ENCODE measurements at regions not wholly inside any gene's neighbourhood (a gene's known extent, or its start where the extent isn't known, plus 50 kb on each side); places are given as distances from the start of the nearest gene placed in this dataset.
"Not testable (repeated sequence)": the region's sequence is repeated elsewhere in the genome, so short reads cannot be mapped to it uniquely, and the experiment has no call there.

DNA sequence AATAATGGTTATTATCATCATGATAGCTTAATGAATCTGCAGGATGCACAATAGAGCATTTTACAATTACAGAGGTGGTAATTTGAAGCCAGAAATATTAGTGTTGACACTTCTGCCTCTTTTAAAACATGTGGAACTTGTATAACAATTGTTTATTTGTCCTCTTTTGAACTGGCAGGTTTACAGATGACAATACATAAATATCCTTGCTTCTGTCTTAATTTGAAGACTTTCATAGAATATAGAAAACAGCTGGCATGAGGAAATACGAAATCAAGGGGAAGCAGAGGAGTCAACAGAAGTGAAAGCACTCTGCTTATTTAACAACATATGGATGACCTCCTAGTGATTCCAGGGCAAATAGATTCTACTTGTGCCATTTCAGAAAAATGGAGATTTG, 270.5 kb upstream of the SGO1 start:
- no peak for DNase-seq

DNA sequence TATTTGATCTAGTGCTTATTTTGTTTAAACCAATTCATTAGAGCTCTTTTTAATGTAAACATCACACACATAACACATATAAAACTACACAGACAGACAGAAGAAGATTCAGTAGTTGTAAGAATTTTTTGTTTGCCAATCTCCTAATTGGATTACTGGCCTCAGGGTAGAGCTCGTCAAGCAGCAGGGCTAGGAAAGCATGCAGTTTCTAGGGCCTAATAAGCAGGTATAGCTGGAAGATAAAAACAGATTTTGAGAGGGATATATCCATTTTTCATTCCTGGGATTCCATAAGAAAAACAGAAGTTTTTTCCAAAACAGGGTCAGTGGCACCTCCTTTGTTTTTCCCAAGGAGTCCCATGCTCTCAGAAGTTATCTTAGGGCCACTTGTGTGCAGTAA, 265.2 kb upstream of the SGO1 start:
- DNase-seq: no peak

DNA sequence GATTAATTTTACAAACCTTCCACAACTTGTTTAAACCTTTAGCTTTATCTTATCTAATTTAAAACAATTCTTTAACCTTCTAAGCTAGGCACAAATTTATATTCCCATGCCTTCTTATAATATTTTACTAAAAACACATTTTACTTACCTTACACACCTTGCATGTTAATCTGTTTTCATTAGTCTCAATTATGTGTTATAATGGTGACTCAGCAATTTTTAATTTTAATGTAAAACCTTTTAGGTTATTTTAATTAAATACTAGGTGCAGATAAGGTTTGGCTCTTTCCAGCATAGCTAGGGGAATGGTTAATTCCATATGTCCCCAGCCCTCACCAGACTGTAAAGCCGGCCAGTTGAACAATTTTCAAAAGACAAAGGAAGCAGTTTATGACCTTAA, 264.6 kb upstream of the SGO1 start:
- DNase-seq: no peak

DNA sequence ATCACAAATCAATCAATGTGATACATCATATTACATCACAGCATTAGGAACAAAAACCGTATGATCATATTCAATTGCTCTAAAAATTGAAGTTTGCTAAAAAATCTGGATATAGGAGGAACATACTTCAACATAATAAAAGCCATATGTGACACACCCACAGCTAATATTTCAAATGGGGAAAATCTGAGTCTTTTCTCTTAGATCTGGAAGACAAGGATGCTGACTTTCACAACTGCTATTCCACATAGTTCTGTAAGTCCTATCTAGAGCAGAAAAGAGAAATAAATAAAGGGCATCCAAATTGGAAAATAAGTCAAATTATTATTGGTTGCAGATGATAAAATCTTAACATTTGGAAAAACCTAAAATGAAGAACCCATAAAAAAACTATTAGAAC, 256.8 kb upstream of the SGO1 start:
- no peak for DNase-seq

DNA sequence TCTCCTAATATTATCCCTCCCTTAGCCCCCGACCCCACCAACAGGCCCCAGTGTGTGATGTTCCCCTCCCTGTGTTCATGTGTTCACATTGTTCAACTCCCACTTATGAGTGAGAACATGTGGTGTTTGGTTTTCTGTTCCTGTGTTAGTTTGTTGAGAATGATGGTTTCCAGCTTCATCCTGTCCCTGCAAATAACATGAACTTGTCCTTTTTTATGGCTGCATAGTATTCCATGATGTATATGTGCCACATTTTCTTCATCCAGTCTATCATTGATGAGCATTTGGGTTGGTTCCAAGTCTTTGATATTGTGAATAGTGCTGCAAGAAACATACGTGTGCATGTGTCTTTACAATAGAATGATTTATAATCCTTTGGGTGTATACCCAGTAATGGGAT, 241.3 kb upstream of the SGO1 start:
- DNase-seq: not testable (repeated sequence)

DNA sequence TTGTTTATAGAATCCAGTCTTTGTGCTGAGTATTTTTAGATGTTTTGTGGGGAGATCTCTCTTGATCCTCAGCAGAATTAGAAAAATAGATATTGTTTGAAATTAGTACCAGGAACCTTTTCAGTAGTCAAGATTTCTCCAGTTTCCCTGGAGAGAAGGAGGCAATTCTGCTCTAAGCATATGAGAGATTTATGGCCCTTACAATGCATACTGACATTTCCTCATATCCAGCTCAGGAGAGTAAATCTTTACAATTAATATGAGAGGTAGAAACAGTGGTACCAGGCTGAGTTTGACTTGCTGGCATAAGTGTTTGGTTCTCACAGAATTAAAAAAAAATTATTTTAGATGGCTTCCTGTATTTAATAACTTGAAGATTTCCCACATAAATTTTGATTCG, 239.1 kb upstream of the SGO1 start:
- DNase-seq: no peak

DNA sequence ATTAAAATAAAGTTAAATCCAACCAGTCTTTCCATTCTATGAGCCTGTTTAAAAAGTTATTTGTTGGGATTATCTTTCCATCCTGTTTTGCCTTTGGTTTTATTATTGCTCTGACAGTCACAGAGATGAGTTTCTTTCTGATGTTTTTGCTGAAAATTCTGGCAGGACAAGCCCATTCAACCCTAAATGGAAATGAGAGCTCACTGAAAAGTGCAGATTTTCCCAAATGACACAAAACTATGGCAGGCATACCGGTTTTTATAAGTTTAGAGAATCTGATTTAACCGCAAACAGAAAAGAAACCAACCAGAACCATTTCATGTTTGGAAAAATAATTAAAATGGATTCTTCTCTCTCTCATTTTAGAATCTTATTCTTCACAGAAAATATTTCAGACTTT, 238.1 kb upstream of the SGO1 start:
- DNase-seq: no peak

DNA sequence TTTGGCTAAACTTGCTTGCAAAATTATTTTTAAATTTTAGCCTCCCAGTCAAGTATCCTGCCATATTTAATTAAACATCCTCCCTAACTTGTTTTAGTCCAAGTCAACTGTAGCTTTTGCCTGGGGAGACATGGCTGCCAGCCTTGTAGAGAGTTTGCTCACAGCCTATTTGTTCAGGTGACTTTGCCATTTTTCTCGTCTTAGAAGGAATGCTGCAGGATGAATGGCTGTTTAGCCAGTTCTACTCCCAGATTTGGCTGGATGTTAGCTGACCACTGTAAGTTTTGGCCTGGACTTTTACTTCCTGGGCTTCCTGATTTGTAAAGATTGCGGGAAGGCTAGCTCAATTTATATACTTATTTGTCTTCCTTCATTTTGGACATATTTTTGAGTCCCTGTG, 236.4 kb upstream of the SGO1 start:
- DNase-seq: no peak

DNA sequence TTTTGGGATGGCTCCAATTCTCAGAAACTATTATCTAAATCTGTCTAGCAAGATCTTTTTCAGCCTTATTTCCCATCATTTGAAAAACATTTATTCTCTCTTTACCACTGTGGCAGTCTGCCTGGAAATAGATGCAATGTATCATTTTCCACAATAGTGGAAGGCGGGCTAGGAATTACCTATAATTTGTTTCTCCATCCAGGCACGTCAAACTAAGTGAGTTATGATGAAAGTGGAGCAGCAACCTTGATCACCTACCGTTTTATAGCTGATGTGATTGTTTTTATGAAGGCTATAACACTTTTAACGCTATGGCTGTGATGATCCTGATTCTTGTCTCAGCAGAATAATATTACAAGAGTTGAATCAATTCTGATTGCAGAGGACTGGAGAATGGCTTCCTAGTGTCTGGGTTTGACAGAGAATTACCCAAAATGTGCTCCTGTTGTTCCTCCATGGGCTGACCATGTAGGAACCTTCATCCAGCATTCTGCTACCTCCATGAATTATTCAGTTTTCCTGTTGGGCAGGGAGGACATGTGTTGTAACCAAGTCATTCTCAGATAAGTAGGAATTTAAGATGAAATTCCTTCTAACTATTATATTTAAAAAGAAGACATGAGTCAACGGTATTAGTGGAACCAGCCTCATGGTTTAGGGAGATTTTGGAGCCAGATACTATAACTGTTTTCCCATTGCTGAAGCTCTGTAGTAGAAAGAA, 231.5 kb upstream of the SGO1 start:
- DNase-seq: no peak

DNA sequence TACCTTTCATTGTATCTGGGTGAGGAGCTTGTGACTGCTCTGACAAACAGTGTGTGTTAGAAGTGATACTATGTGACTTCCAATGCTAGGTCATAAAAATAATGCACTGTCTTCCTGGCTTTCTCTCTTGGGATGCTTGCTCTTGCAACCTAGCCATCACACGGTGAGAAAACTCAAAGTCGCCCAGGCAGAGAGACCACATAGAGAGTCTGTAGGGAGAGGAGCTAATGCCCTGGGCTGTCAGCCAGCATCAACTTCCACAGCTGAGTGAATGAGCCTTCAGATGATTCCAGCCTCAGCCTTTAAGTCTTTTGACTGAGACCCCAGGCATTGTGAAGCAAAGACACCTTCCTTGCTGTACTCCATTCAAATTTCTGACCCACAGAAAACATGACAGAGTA, 220.6 kb upstream of the SGO1 start:
- no peak for DNase-seq

DNA sequence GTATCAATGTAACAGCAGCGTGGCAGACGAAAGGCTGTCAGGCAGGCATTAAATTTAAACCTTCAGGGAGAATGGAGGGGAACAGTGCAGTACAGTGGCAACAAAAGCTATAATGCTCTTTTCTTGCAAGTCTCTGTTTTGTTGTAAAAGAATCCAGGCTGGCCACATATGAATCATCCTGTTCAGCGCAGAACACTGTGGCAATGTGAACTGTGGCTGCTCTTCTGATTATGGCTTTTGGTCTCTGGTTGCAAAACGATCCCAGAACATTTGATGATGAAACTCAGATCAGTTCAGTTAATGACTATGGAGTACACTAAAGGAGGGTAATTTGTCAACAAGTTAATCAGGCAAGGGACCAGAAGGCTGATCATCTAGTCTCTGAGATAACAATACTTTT, 219.7 kb upstream of the SGO1 start:
- DNase-seq: no peak

DNA sequence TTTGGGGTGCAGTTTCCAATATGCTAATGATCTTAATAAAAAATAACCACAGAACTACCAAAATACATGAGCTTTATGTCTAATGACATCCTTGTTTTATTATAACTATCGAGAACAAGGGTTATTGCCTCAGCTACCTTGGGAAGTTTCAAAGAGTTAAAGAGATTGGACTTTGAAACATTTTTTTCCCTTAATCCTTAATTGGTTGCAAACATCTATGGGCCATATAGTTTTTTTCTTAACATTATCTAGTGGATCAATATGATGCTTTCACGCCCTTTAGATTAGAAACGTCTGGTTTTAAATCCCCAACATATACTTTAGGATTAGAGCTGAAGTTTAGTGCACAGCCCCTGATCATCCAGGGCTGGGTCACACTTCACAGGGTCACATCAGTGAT, 219.2 kb upstream of the SGO1 start:
- no peak for DNase-seq

DNA sequence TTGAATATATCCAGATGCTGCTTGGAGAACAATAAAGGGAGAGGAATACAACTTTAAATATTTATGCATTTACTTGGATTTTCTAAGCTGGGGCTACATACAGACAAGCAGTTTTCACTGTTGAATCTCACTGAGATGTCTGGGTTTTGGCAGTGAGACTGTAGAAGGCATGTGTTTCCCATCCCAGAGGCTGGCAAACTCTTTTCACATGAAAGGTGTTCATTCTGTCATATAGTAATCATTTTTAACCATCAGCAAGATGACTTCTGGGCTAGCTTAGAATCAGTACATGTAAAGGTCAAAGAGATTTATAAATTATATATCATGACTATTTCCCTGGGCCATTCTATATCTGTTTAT, 218.7 kb upstream of the SGO1 start:
- DNase-seq: no peak

DNA sequence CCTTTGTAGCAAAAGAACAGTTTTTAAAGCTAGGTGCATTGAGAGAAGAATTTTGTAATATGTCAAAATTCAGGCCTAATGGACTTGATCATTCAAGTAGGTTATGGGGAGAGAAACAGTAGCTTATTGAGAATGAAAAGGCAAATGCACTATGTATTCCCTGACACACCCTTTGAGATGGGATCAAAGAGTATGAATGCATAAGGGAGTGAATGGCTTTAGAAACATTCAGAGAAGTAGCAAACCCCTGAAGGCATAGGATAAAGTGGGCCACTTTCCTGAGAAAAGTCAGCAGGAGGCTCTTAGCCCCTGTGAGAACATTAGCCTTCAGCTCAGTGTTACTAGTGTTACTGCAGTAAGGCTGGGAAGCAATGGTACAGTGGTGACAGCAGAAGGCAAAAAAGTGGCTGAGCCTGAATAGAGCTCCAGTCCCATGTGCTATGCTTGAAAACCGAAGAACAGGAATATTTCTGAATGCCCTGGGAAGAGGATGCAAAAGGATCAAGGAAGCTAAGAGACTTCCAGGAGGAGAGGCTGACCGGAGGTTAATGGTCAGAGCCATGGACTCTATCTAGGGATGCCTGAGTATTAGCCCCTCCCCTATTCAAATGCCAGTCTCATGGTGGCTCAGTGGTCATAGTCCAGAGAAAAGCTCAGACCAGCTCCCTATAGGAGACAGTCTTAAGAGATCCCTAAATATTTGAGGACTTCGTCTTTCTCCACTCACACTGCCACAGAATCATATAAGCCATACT, 218.2 kb upstream of the SGO1 start:
- DNase-seq: no peak

DNA sequence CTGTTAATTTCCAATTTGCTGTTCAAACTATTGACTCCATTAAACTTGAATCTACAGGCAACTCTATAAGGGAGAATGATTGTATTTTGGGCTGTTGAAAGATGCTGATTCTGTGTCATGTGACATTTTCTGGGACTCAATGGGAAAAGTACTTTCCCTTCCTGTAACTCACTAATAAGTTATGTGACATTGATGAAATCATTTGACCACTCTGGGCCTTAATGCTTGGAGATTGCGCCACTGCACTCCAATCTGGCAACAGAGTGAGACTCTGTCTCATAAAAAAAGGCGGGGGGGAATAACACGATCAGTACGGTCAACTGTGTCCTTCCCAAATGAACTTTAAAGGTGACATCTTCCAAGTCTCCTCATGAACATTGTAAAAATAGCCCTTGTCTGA, 215.2 kb upstream of the SGO1 start:
- DNase-seq: no peak

DNA sequence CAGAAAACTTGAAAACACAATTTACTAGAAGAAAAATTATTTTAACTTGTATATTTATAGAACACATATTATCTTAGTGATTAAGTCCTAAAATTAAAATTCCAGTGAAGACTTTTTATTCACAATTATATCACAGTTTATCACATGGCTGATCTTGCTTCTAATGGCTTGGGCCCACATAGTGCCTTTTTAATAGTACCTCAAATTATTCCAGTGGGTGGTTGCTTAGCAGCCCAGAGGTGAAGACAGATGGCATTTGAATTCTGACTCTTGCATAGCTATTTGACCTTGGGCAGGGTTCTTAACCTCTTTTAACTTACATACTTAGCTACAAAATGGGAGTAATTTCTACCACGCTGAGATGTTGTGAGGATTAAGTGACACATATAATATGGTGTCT, 214.7 kb upstream of the SGO1 start:
- no peak for DNase-seq

DNA sequence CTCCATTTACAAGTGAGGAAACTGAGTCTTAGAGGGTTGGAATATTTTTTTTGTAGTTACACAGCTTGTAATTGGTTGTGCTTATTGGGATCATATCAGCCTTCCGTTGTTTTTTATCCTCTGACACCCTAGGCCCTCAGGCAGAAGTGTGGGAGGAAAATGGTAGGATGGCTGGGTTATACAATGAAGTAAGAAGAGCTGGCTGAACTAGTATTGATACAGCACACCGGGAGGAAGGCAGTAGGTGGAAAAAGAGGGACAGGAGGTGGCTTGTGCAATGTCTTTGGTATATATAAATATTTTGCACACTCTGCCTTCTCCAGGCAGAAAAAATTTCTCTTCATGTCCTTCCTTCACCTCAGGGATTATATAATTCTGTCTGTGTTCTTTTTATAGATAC, 214.3 kb upstream of the SGO1 start:
- DNase-seq: no peak

DNA sequence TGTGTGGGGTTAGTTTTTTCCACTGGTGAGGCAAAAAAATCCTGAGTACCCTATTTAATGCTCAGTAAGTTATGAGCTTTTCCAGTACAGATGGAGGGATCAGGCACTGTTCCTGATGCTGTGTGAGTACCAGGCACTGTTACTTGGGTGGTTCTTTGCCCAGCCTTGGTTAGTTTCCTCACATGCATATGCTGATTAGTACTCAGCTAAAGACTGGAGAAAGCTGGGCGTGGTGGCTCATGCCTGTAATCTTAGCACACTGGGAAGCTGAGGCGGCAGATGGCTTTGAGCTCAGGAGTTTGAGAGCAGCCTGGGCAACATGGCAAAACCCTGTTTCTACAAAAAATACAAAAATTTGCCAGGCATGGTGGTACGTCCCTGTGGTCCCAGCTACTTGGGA, 210.3 kb upstream of the SGO1 start:
- no peak for DNase-seq

DNA sequence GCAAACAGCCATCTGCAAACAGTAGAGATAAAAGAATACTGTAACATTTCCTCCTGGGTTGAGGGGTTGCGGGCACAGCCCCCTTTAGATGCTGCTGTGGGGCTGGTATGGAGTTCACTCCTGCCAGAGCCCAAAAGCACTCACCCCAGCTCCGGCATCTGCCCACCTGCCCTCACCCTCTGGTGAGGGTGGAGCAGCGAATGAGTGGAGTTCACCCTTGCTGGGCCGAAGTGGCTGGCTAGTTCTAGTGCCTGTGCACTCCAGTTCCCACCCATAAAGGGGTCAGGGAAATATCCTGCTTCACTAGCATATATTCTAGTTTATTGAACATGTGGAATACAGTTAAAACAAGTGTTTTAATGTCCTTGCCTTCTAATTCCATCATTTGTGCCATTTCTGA, 209.7 kb upstream of the SGO1 start:
- DNase-seq: no peak

DNA sequence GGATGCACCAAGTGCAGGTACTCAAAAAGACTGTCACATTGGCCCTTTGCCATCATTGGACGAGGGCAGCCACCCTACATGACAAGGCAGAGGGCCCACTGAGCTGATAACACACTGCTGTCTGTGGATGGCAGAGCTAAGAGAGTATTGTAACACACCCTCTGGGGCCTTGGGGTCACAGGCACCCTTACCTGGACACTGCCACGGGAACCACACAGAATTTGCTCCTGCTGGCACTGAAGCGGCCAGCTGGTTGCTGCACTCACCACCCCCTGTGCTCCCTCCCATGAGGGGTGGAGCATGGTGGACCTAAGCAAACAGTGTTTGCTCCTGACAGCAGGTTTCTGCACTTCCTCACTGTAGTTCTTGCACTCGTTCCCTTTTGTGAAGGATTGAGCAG, 208.2 kb upstream of the SGO1 start:
- DNase-seq: no peak

DNA sequence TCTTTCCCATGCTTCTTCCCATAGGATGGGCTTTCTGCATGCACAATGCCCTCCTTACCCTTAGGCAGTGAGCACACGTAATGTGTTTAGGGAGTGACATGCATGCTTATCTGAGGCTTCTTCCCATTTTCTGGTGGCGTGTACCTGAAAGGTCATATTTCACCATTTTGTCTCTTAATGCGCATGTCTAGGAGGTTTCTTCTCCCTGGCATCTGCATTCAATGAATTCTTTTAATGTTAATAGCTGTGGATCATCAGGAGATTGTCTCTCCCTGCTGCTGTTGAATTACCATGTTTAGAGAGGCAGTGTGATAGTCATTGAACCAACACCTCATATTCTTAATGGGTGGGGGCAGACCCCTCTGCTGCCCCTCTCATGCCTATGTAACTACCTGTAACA, 205.6 kb upstream of the SGO1 start:
- no peak for DNase-seq

DNA sequence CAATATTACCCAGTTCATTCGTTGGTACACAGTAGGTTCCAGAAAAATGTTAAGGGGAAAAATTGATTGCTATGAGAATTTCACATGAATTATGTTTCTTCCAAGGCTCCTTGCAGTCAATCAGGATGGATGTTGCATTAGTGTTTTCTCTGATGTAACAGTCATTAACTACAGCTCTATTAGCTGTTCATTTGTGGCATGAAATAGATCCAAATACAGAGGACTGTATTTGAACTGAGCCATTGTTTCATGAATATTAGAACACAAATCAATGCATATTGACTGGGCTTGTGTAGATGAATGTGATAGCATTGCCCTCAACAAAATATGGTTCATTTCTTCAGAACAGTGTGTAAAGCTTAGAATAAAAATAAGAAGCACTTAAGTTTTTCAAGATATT, 203.0 kb upstream of the SGO1 start:
- DNase-seq: no peak

DNA sequence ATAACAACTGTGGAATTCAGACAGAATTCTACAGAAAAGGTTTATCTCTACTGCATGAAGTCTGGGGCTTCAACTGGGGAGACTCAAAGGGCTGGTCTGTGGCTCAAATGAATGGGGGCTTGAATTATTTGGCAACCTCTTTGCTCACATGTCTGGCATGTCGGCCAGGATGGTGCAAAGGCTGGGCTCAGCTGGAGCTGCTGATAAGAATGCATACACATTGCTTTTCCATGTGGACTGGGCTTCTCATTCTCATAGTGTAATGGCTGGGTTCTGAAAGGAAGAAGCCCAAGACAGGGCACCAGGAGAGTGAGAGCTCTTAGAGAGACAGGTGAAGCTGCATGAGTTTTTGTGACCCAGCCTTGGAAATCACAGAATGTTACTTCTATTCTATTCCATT, 194.3 kb upstream of the SGO1 start:
- no peak for DNase-seq

DNA sequence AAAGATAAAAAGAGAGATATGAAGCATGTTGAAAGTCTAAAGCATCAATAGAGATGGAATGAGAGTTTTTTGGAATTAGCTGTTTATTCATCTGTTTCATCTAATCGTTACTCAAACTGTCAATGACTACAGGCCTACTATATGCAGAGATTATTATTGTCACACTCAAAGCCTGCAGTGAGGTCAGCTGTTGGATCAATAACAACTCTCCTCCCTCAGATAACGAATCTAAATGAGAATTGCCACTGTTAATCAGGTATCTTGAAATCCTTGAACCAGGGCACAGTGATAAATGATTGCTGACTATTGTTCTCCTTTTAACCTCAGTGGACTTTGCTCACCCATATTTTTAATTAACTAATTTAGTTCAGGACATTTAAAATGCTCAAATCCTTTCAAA, 192.3 kb upstream of the SGO1 start:
- DNase-seq: no peak

DNA sequence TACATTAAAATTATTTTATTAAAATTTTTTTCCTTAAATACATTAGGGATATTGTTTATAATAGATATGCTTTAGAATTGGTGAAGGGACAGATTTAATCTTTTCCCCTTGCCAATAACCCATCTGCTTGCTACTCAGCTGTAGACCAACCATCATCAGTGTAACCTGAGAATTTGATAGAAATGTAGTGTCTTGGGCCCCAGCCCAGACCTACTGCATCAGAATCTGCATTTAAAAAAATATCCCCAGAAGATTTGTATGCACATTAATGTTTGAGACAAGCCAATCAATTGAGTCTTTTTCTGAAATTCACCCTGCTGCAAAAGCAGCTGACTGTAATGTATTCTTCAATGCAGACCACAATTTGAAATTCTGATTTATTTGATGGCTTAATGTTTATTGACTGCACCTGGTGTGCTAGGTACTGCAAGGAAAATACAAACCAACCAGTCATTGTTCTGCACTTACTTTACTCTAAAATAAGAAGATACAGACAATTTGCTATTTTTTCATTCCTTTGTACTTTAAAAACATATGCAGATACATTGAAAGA, 190.7 kb upstream of the SGO1 start:
- no peak for DNase-seq
